Lung (tissue), 11 donors: ENCODE measurements at regions not wholly inside any gene's neighbourhood (a gene's known extent, or its start where the extent isn't known, plus 50 kb on each side); places are given as distances from the start of the nearest gene placed in this dataset.
"Not testable (repeated sequence)": the region's sequence is repeated elsewhere in the genome, so short reads cannot be mapped to it uniquely, and the experiment has no call there.

Source experiments
- ATAC-seq: fragments of 200-7000 bp; cut with Tn5 transposase; one replicate; pipeline ENCODE4 v1.9.1; 2020; ENCODE audit warnings: moderate number of reproducible peaks; ENCODE audit not compliant: insufficient read depth, low FRiP score
- DNase-seq, 3 donors: peaks; one replicate each; pipeline ENCODE4 v3.0.0-alpha.2; 2013 to 2017
- H3K27ac ChIP-seq, 2 donors: one replicate each; pipeline ENCODE4 v1.5.1; 2013; ENCODE audit warnings: mild to moderate bottlenecking in 2 of 2, moderate library complexity in 2 of 2, control low read depth in 1 of 2, inconsistent platforms in 1 of 2, low read depth in 1 of 2, low read length in 1 of 2
- H3K27me3 ChIP-seq, 3 donors: one replicate each; pipeline ENCODE4 v1.5.1; 2013; ENCODE audit warnings: low read length in 2 of 3; ENCODE audit not compliant: control insufficient read depth in 3 of 3, insufficient read depth in 3 of 3
- H3K36me3 ChIP-seq, 4 donors: one replicate each; pipeline ENCODE4 v1.5.1; 2013; ENCODE audit warnings: low read length in 4 of 4, mild to moderate bottlenecking in 1 of 4, moderate library complexity in 1 of 4; ENCODE audit not compliant: control insufficient read depth in 4 of 4, insufficient read depth in 4 of 4
- H3K4me1 ChIP-seq, 5 donors: one replicate each; pipeline ENCODE4 v1.5.1; 2013; ENCODE audit warnings: low read length in 5 of 5, mild to moderate bottlenecking in 2 of 5, moderate library complexity in 1 of 5; ENCODE audit not compliant: control insufficient read depth in 5 of 5, insufficient read depth in 5 of 5
- H3K4me3 ChIP-seq: one replicate; pipeline ENCODE4 v1.5.1; 2013; ENCODE audit warnings: mild to moderate bottlenecking, control low read depth, moderate library complexity
- H3K9ac ChIP-seq, 2 donors: one replicate each; pipeline ENCODE4 v1.5.1; 2013; ENCODE audit warnings: low read length in 2 of 2, control low read depth in 1 of 2; ENCODE audit not compliant: insufficient read depth in 1 of 2
- H3K9me3 ChIP-seq, 4 donors: one replicate each; pipeline ENCODE4 v1.5.1; 2013; ENCODE audit warnings: low read length in 3 of 4, mild to moderate bottlenecking in 1 of 4, moderate library complexity in 1 of 4; ENCODE audit not compliant: control insufficient read depth in 4 of 4, insufficient read depth in 3 of 4
- CTCF ChIP-seq: IDR thresholded peaks from 2 replicates; pipeline ENCODE4 v1.5.1; 2012; ENCODE audit warnings: mild to moderate bottlenecking; ENCODE audit errors: control extremely low read depth, extremely low read depth
- WGBS, 2 donors: extraction: QIAGEN DNeasy Blood & Tissue Kit; methylation state at CpG; one replicate each; pipeline ENCODE4 v1.1.7; 2013; 5-methylcytosine and 5-hydroxymethylcytosine counted together
- donor health status: control.
- donor health status: control.
- donor health status: Bipolar disorder and iron deficiency.
- donor health status: healthy.
- donor health status: DM: yes; HTN: yes; CAD: no.

DNA sequence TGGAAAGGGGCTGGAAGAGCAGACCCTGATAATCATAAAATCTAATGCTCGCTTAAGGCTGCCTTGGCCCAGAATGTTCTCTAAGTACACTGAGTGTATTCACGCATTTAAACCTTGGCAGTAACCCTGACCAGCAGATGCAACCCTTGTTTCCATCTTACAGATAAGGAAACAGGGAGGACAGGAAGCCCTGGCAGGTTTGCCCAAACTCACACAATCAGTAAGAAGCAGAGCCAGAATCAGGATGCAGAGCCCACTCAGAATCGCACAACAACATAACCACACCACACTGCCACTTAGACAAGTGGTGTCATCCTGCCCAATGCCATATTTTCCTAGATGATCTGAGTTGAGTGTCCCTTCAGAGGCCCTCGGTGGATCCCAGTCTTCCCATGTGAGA, 214.5 kb upstream of the HES1 start:
- 72 to 74% methylated on average over 4 of the region's 4 CpGs for WGBS, 2 donors
- TF ChIP-seq CTCF: no peak

DNA sequence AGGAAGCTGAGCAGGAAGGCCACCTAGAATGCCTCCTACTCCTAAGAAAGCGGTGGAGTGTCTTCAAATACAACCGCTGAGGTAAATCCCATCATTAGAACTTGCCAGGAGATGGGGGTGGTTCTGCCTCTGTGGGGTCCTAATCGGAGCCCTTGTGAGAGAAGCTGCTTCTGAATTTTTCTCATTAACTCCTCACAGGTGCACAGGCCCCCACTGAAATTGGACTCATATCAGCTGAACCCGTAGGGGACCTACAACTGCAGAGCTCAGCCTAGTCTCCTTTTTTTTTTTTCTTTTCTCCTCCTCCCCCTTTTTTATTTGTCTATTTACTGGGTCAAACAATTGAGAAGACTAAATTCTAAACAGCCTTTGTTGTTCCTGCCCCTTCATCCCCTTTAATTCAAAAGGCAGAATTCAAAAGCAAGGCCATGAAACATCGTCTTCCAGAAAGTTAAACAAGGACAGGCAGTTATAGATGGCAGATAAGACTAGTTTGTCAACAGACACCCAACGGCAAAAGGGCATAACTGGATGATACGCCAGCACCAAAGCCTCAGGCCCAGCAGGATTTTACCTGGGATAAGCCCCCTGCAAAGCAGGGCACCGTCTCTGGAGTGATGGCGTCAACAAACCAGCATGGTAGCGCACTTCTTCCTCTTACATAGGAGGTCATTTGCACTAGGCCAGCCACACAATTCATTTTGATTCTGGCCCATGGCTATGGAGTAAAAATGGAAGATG, 213.7 kb upstream of the HES1 start:
- H3K27ac ChIP-seq: no peak overlapping the region
- no peaks in the 10 kb centered on the region for H3K27me3 ChIP-seq
- no peaks in the 10 kb centered on the region for H3K36me3 ChIP-seq
- no peak for TF ChIP-seq CTCF
- H3K9me3 ChIP-seq: peaks cover 0 to 8% (median 5%) of the 10 kb centered on the region in 4 donors
- no peaks in the 10 kb centered on the region for H3K4me1 ChIP-seq
- WGBS, 2 donors: 88 to 90% methylated on average over 10 of the region's 10 CpGs
- ATAC-seq (no peak), DNase-seq (no peak)
- no peak overlapping the region for H3K4me3 ChIP-seq
- no peak overlapping the region for H3K9ac ChIP-seq

More for the DNA sequence above, 214.5 kb upstream of the HES1 start:
- no peak overlapping the region for H3K9ac ChIP-seq
- H3K36me3 ChIP-seq: no peaks in the 10 kb centered on the region
- no peaks in the 10 kb centered on the region for H3K27me3 ChIP-seq
- ATAC-seq (no peak), DNase-seq (no peak)
- H3K27ac ChIP-seq: no peak overlapping the region
- H3K4me1 ChIP-seq: peaks cover 0 to 4% (median 0%) of the 10 kb centered on the region in 5 donors
- H3K9me3 ChIP-seq: peaks cover 0 to 8% (median 5%) of the 10 kb centered on the region in 4 donors
- no peak overlapping the region for H3K4me3 ChIP-seq

DNA sequence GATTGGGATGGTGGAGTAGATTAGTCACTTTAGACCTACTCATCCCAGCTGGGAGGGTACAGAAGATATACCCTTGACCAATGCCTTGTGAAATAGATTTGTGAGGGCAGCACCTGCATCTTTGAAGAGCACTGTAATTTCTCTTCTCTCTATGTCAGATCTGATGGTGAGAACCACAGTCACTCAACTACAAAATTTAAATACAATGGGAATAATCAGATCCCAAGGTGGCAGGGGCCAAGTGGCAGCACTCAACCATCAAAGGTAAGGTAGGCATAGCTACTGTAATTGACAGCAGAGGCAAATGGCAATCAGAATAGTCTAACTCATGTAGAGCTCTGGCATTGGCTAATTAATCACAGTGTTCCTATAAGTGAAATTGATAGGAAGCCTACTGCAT, 212.0 kb upstream of the HES1 start:
- H3K27ac ChIP-seq, H3K27me3 ChIP-seq, H3K4me1 ChIP-seq, H3K4me3 ChIP-seq, H3K36me3 ChIP-seq, DNase-seq, ATAC-seq, H3K9me3 ChIP-seq, H3K9ac ChIP-seq: not testable (repeated sequence)

- not testable (repeated sequence) for H3K4me3 ChIP-seq, H3K4me1 ChIP-seq, H3K9me3 ChIP-seq, ATAC-seq, H3K27me3 ChIP-seq, DNase-seq, H3K9ac ChIP-seq, H3K36me3 ChIP-seq, H3K27ac ChIP-seq
- WGBS, 2 donors: 80 to 86% methylated on average over 3 of the region's 3 CpGs
These were observed 209.9 kb upstream of the HES1 start for GRCh38 chr3:193926071-193926470.

DNA sequence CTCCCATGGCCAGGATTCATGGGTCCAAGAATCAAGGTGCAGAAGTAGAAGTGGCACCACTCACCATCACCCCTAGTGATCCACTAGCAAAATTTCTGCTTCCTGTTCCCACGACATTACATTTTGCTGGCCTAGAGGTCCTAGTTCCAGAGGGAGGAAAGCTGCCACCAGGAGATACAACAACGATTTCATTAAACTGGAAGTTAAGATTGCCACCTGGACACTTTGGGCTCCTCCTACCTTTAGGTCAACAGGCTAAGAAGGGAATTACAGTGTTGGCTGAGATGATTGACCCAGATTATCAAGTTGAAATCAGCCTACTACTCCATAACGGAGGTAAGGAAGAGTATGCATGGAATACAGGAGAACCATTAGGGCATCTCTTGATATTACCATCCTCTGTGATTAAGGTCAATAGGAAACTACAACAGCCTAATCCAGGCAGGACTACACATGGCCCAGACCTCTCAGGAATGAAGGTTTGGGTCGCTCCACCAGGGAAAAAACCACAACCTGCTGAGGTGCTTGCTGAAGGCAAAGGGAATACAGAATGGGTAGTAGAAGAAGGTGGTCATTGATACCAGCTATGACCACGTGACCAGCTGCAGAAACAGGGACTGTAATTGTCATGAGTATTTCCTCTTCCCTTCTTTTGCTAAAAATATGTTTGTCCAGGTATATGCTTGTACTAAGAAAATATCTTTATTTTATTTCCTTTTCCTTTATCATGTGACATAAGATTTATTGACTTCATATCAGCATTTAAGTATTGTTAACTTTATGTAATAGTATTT, 208.3 kb upstream of the HES1 start:
- not testable (repeated sequence) for H3K36me3 ChIP-seq, DNase-seq, H3K9ac ChIP-seq, ATAC-seq, H3K4me1 ChIP-seq, H3K27me3 ChIP-seq, H3K4me3 ChIP-seq, H3K27ac ChIP-seq, H3K9me3 ChIP-seq
- WGBS, 2 donors: 94 to 95% methylated on average over 5 of the region's 5 CpGs
